Retinal pigment epithelial cell (primary cell): ENCODE measurements at regions not wholly inside any gene's neighbourhood (a gene's known extent, or its start where the extent isn't known, plus 50 kb on each side); places are given as distances from the start of the nearest gene placed in this dataset.

Experiments used
- DNase-seq: peaks from one replicate; pipeline ENCODE4 v3.0.0-alpha.2; 2010; ENCODE audit warnings: low read depth
- H3K4me3 ChIP-seq: 2 replicates; pipeline ENCODE4 v1.5.1; 2011; ENCODE audit warnings: mild to moderate bottlenecking, low read length, control low read depth, moderate library complexity
- CTCF ChIP-seq: conservative IDR thresholded peaks from 2 replicates; pipeline ENCODE4 v1.5.1; 2011; ENCODE audit warnings: low read depth, low read length, control low read depth, inconsistent platforms

GRCh38 chr2:45084361-45085020, 75.2 kb upstream of the SIX2 start:
- no peak for TF ChIP-seq CTCF
- H3K4me3 ChIP-seq = no peak overlapping the region
- DNase-seq = no peak

- no peak for TF ChIP-seq CTCF
- H3K4me3 ChIP-seq = no peak overlapping the region
- DNase-seq = no peak
Measured at GRCh38 chr2:45083175-45083574, 73.9 kb upstream of the SIX2 start.

GRCh38 chr2:45074713-45075112, 65.5 kb upstream of the SIX2 start:
- no peak overlapping the region for H3K4me3 ChIP-seq
- TF ChIP-seq CTCF = no peak
- DNase-seq = no peak

- H3K4me3 ChIP-seq = no peak overlapping the region
- TF ChIP-seq CTCF = no peak
- no peak for DNase-seq
Measured at GRCh38 chr2:45072862-45073237, 63.6 kb upstream of the SIX2 start.

- H3K4me3 ChIP-seq = no peak overlapping the region
- TF ChIP-seq CTCF = no peak
- DNase-seq = no peak
Measured at GRCh38 chr2:45072064-45072861, 63.0 kb upstream of the SIX2 start.

GRCh38 chr2:45070113-45070652, 60.9 kb upstream of the SIX2 start:
- no peak for TF ChIP-seq CTCF
- DNase-seq = no peak
- no peak overlapping the region for H3K4me3 ChIP-seq
